GM12878 (cell line): ENCODE measurements at regions not wholly inside any gene's neighbourhood (a gene's known extent, or its start where the extent isn't known, plus 50 kb on each side); places are given as distances from the start of the nearest gene placed in this dataset.

Experiments used
- ATAC-seq: fragments of 200-7000 bp; cut with Tn5 transposase; 3 replicates; pipeline ENCODE4 v1.9.1; 2020; ENCODE audit warnings: mild to moderate bottlenecking, moderate library complexity
- BruUV-seq: library from RNA; stranded (reverse); fragments of 400-500 nt; replicated peaks from 2 replicates; lab custom pipeline; 2021; lab: Mats Ljungman, UMichigan
- CTCF ChIA-PET: fragments of 300-600 bp; sonication (Branson Sonifier 250); formaldehyde crosslinking; extraction: SDS; loops from one replicate; lab custom pipeline; 2021; ENCODE audit warnings: inconsistent platforms; lab: Yijun Ruan, JAX
- POLR2A ChIA-PET: fragments of 350-600 bp; formaldehyde crosslinking; extraction: SDS; loops from one replicate; lab custom pipeline; 2021; ENCODE audit warnings: inconsistent platforms; lab: Charles Lee
- RAD21 ChIA-PET: fragments of 300-600 bp; sonication (Branson Sonifier 250); formaldehyde crosslinking; loops from one replicate; lab custom pipeline; 2023; ENCODE audit warnings: antibody characterized with exemption; ENCODE audit not compliant: unreplicated experiment; lab: Charles Lee
- SMC1A ChIA-PET: fragments of 300-600 bp; sonication (Branson Sonifier 250); formaldehyde crosslinking; loops from one replicate; lab custom pipeline; 2023; ENCODE audit not compliant: unreplicated experiment, uncharacterized antibody; lab: Charles Lee
- DNase-seq: peaks from one replicate; pipeline ENCODE4 v3.0.0-alpha.2; 2011; ENCODE audit warnings: low read depth, low spot score
- FAIRE-seq: peaks from 3 replicates; lab custom pipeline; 2011; peaks lifted over from hg19 to GRCh38; lab: Jason Lieb, UNC
- H2AFZ ChIP-seq: 2 replicates; pipeline ENCODE4 v1.6.0; 2011; ENCODE audit warnings: low read depth, low read length, control low read depth; ENCODE audit not compliant: control insufficient read depth
- H3K27ac ChIP-seq: 2 replicates; pipeline ENCODE4 v1.5.1; 2011; ENCODE audit warnings: control low read depth; ENCODE audit not compliant: control insufficient read depth, insufficient read depth
- H3K27me3 ChIP-seq, 2 experiments: replicated peaks in 1 of 2; 2 replicates each; pipeline versions ENCODE4 v1.6.0 to v1.6.1; 2011; ENCODE audit warnings: low read length in 1 of 2; ENCODE audit not compliant: control insufficient read depth in 2 of 2, insufficient read depth in 2 of 2
- H3K36me3 ChIP-seq, 2 experiments: 2 replicates each; pipeline ENCODE4 v1.5.1; 2011; ENCODE audit warnings: low read length in 1 of 2; ENCODE audit not compliant: control insufficient read depth in 2 of 2, insufficient read depth in 2 of 2
- H3K4me1 ChIP-seq: 2 replicates; pipeline ENCODE4 v1.6.1; 2011; ENCODE audit warnings: mild to moderate bottlenecking, low read length, moderate library complexity, mixed read lengths; ENCODE audit not compliant: control insufficient read depth, insufficient read depth
- H3K4me2 ChIP-seq: 2 replicates; pipeline ENCODE4 v1.6.0; 2011; ENCODE audit warnings: control low read depth; ENCODE audit not compliant: control insufficient read depth, insufficient read depth
- H3K4me3 ChIP-seq: fragments of 200-600 bp; sonication (generic); 2 replicates; pipeline ENCODE4 v1.5.1; 2016
- H3K79me2 ChIP-seq: 2 replicates; pipeline ENCODE4 v1.6.0; 2011; ENCODE audit warnings: low read length; ENCODE audit not compliant: control insufficient read depth, insufficient read depth
- H3K9ac ChIP-seq: 2 replicates; pipeline ENCODE4 v1.8.0; 2011; ENCODE audit warnings: low read length, control low read depth, mixed read lengths; ENCODE audit not compliant: control insufficient read depth, insufficient read depth
- H3K9me3 ChIP-seq: replicated peaks from 3 replicates; pipeline ENCODE4 v1.5.1; 2011; ENCODE audit warnings: mild to moderate bottlenecking, low read length; ENCODE audit not compliant: control insufficient read depth, insufficient read depth
- H4K20me1 ChIP-seq: 2 replicates; pipeline ENCODE4 v1.6.0; 2011; ENCODE audit not compliant: control insufficient read depth, insufficient read depth
- GABPA ChIP-seq: IDR thresholded peaks from 2 replicates; pipeline ENCODE4 v1.6.1; 2014; ENCODE audit warnings: antibody characterized with exemption, low read depth, mild to moderate bottlenecking, inconsistent platforms
- KAT2A ChIP-seq: conservative IDR thresholded peaks from 2 replicates; pipeline ENCODE4 v1.6.1; 2011; ENCODE audit warnings: low read depth, low read length; ENCODE audit not compliant: control insufficient read depth
- KLF5 ChIP-seq: fragments of 450-650 bp; IDR thresholded peaks from 2 replicates; pipeline ENCODE4 v1.6.1; 2014; ENCODE audit warnings: mild to moderate bottlenecking; ENCODE audit not compliant: partially characterized antibody
- RAD21 ChIP-seq: IDR thresholded peaks from 2 replicates; pipeline ENCODE4 v1.6.1; 2011; ENCODE audit warnings: mild to moderate bottlenecking, low read depth, low read length, moderate library complexity; ENCODE audit not compliant: insufficient read depth
- SMC3 ChIP-seq: IDR thresholded peaks from 2 replicates; pipeline ENCODE4 v1.6.1; 2011; ENCODE audit warnings: low read length, improper control_type of control experiment, borderline replicate concordance
- WRNIP1 ChIP-seq: IDR thresholded peaks from 2 replicates; pipeline ENCODE4 v1.6.1; 2011; ENCODE audit warnings: low read depth, low read length, improper control_type of control experiment, borderline replicate concordance
- ZNF217 ChIP-seq: fragments of 450-650 bp; IDR thresholded peaks from 2 replicates; pipeline ENCODE4 v1.6.1; 2017; ENCODE audit warnings: antibody characterized with exemption, mild to moderate bottlenecking
- WGBS: methylation state at CpG from one replicate; pipeline ENCODE4 v1.1.6; 2016; ENCODE audit warnings: low lambda C conversion rate; ENCODE audit not compliant: insufficient replicate concordance, insufficient coverage; ENCODE audit errors: missing lambda C conversion rate; 5-methylcytosine and 5-hydroxymethylcytosine counted together
- in situ Hi-C: fragments of 300-500 bp; cut with MboI; formaldehyde crosslinking; loops from 9 replicates; pipeline ENCODE4 v1.14.3; 2018; ENCODE audit warnings: mixed read lengths
- intact Hi-C: fragments of 100-400 bp; cut with micrococcal nuclease; formaldehyde crosslinking; loops from one replicate; pipeline ENCODE4 v1.14.2; 2022; ENCODE audit not compliant: unreplicated experiment
- TF ChIP-seq, protein P1 (sequence below): fragments of 450-650 bp; conservative IDR thresholded peaks from 2 replicates; pipeline ENCODE4 v1.6.1; 2017; ENCODE audit warnings: mild to moderate bottlenecking, moderate library complexity
- TF ChIP-seq, protein P2 (sequence below): fragments of 150-350 bp; IDR thresholded peaks from 2 replicates; pipeline ENCODE4 v1.6.1; 2016; ENCODE audit warnings: low read depth, low read length

DNA sequence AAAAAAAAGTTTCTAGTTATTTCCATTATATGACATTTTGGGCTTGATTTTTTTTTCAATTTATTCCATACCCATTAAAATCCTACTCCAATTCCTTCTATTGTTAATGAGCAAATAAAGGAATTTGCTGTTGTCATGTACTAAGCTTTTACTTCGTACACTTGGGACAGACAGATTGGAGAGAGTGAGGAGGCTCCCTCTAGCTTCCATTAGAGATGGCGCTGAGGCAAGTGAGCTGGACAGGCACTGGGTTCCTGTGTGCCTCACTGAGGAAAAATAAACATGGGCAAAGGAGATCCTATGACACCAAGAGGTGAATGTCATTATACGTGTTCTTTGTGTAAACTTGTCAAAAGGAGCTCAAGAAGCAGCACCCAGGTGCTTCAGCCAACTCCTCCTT lies 441.1 kb upstream of the MDFIC2 start:
- in situ Hi-C loops = no loop called here
- Histone ChIP-seq H3K4me2 (no peak overlapping the region), H3K4me3 (no peak overlapping the region), H3K4me1 (no peaks in the 10 kb centered on the region), H2AFZ (no peak overlapping the region), H3K79me2 (no peaks in the 10 kb centered on the region), H3K36me3 (no peaks in the 10 kb centered on the region), H4K20me1 (no peaks in the 10 kb centered on the region), H3K9me3 (no peaks in the 10 kb centered on the region), H3K27ac (no peak overlapping the region), H3K9ac (no peak overlapping the region), H3K27me3 (no peaks in the 10 kb centered on the region; a peak in 1 of 4 replicates)
- 11% methylated on average over 3 of the region's 3 CpGs for WGBS
- no peak for DNase-seq
- TF ChIP-seq, protein P1, sequence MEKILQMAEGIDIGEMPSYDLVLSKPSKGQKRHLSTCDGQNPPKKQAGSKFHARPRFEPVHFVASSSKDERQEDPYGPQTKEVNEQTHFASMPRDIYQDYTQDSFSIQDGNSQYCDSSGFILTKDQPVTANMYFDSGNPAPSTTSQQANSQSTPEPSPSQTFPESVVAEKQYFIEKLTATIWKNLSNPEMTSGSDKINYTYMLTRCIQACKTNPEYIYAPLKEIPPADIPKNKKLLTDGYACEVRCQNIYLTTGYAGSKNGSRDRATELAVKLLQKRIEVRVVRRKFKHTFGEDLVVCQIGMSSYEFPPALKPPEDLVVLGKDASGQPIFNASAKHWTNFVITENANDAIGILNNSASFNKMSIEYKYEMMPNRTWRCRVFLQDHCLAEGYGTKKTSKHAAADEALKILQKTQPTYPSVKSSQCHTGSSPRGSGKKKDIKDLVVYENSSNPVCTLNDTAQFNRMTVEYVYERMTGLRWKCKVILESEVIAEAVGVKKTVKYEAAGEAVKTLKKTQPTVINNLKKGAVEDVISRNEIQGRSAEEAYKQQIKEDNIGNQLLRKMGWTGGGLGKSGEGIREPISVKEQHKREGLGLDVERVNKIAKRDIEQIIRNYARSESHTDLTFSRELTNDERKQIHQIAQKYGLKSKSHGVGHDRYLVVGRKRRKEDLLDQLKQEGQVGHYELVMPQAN = no peak
- TF ChIP-seq KLF5 (no peak), GABPA (no peak), SMC3 (no peak), WRNIP1 (no peak), KAT2A (no peak), ZNF217 (no peak), RAD21 (no peak)
- TF ChIP-seq, protein P2, sequence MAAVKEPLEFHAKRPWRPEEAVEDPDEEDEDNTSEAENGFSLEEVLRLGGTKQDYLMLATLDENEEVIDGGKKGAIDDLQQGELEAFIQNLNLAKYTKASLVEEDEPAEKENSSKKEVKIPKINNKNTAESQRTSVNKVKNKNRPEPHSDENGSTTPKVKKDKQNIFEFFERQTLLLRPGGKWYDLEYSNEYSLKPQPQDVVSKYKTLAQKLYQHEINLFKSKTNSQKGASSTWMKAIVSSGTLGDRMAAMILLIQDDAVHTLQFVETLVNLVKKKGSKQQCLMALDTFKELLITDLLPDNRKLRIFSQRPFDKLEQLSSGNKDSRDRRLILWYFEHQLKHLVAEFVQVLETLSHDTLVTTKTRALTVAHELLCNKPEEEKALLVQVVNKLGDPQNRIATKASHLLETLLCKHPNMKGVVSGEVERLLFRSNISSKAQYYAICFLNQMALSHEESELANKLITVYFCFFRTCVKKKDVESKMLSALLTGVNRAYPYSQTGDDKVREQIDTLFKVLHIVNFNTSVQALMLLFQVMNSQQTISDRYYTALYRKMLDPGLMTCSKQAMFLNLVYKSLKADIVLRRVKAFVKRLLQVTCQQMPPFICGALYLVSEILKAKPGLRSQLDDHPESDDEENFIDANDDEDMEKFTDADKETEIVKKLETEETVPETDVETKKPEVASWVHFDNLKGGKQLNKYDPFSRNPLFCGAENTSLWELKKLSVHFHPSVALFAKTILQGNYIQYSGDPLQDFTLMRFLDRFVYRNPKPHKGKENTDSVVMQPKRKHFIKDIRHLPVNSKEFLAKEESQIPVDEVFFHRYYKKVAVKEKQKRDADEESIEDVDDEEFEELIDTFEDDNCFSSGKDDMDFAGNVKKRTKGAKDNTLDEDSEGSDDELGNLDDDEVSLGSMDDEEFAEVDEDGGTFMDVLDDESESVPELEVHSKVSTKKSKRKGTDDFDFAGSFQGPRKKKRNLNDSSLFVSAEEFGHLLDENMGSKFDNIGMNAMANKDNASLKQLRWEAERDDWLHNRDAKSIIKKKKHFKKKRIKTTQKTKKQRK = no peak
- SMC1A ChIA-PET = no interaction called here
- CTCF ChIA-PET = no interaction called here
- RAD21 ChIA-PET = no interaction called here
- no TSS peak for BruUV-seq
- POLR2A ChIA-PET = no interaction called here
- intact Hi-C loops = no loop called here
- no peak for ATAC-seq
- no peak for FAIRE-seq
